HG02870 (cell line): ENCODE measurements at regions not wholly inside any gene's neighbourhood (a gene's known extent, or its start where the extent isn't known, plus 50 kb on each side); places are given as distances from the start of the nearest gene placed in this dataset.

ENCODE experiments used
- ATAC-seq: cut with Tn5 transposase; IDR thresholded peaks from one replicate; pipeline ENCODE4 v1.9.1; 2021; ENCODE audit warnings: mild to moderate bottlenecking, moderate library complexity; ENCODE audit not compliant: unreplicated experiment

DNA sequence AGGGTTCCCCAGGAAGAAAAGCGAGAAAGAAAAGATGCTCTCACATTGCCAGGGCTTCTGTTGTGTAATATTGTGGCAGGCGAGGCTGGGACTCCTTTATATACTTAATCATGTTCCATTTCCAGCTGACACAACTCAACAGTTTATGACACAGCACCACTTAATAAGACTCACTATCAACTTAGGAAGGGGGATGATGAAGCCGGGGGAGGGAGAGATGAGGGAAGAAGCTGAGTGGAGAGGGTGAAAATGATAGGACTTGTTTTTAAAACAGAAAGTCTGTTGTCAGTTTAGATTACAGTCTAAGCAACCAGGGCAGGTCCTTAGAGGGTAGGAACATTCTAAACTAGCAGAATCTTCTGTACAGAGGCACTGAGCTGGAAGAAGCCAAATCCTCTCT lies 397.0 kb downstream of the NXPE2 start:
- no peak for ATAC-seq

GRCh38 chr11:115077740-115078139 lies 399.4 kb downstream of the NXPE2 start:
- ATAC-seq = no peak

GRCh38 chr11:115078461-115079438 lies 400.4 kb downstream of the NXPE2 start:
- ATAC-seq = no peak

DNA sequence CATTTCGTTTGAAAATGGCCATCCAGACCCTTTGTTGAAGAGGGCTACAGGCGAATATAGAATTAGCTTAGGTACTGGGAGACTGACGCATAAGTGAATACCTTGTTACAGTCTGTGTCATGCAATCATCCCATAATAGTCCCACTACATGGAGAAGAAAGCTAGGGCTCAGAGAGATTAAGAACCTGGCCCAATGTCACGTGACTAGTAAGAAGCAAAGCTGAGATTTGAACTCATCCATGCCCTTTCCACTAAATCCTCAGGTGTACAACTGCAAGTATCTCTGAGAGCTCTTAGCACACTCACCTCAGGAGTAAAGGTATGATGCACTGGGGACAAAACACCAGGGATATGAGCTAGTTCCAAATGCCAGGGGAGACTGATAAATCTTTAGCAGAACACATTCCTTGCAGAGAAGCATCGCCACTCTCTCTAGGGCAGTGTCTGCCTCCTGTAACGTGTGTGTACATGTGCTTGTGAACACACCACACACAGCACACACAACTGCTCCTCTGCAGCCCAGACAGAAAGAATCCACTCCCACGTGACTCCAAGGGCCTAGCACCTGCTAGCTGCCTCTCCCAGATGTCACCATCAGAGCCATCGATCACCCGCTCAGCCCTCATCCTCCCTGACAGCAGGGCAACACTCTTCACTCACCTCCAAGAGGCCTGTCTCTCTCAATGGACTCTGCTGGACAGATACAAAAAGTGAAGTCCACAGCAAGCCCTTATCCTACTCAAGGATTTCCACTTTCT lies 402.8 kb downstream of the NXPE2 start:
- ATAC-seq = no peak

GRCh38 chr11:115081972-115082371 lies 403.6 kb downstream of the NXPE2 start:
- ATAC-seq = no peak

DNA sequence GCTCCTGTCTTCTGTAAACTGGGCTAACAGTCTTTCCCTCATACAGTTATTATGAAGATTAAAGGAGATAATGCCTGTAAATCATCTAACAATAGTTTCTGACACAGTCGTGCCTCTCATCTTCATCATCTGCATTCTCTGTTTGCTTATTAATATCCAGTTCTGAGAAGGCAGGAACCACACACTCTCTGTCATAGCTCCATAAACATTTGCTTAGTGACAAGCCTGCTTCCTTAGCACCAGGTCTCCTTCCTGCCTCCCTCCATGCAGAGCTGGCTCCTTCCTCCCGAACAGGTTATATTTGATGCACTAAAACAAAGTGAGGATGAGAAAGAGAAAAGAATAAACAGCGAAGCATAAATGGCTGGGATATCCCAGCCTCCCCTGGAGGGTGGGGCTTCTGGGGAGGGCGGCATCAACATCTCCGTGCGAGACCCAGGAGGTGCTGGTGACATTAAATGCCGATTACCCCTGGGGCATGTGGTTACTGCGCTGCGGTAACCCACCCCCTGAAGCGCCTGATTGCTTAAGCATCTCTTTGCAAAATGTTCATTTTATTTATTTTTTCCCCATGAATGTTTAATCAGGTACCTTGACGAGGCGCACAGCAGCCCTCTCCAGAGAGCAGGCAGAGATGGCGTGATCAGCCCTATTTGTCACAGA lies 404.9 kb downstream of the NXPE2 start:
- no peak for ATAC-seq

DNA sequence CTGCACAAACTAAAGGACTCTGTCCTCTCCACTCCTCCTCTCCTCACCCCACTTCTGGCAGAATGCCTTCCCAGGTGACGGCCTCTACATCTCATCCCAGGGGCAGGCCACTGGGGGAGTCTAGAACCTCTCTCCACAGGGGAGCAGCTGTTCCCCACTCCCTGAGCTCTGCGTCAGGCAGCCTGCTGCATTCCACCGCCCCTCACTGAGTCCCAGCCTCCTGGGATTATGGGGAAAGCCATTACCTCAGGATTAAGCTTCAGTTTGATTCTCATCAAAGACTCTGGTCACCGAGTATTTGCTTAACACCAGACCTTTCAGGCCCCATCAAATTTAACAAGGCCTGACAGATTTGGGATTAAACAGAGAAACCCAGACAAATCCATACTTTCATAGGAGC lies 405.9 kb downstream of the NXPE2 start:
- no peak for ATAC-seq

DNA sequence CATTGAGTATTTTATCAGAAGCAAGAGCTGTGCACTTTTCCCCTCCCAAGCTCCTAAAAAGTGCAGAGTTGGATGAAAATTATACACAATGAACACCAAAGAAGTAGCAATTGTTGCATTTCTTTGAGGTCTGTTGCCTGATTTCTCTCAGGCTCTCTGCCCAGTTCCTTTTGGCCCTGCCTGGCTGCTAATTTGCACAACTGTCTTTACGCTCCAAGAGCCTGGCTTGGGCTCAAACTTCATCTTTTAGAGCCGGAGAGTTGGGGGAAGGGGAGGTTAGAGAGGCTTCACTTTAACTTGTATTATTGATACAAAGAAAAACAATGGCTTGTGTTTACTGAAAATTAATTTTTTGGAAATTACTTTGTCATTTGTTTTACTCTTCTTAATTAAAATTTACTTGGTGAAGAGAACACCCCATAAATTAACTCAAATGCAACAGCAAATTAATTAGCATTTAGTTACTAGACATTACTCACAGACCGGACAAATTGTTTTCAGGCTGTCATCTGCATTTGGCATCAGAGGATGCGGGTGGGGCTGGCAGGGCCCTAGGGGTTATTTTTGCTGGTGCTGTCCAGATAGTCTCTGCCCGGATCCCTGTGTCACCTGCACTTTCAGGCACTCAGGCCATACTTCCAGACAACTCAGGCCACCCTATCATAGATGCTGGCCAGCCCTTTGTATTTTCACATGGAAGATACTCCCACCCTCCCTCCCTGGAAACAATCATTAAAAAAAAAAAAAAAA lies 407.3 kb downstream of the NXPE2 start:
- no peak for ATAC-seq

GRCh38 chr11:115087791-115088190 lies 409.5 kb downstream of the NXPE2 start:
- no peak for ATAC-seq

DNA sequence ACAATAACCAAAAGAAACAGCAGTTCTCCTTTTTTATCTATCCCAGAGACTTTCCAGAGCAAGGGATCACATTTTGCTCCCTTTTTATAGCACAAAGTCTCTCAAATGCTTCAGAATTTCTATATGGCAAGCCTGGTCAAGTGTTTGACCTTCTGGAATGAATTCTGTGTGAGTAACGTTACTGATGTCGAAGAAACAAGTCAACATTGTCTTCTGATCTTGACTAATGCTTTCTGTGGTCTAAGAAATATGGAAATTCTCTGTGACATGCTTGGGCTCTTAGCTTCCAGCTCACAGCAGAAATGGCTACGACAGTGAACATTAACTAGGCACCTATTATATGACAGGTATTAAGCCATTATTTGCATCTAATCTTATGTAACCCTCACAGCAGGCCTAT lies 411.7 kb downstream of the CADM1 start:
- no peak for ATAC-seq

DNA sequence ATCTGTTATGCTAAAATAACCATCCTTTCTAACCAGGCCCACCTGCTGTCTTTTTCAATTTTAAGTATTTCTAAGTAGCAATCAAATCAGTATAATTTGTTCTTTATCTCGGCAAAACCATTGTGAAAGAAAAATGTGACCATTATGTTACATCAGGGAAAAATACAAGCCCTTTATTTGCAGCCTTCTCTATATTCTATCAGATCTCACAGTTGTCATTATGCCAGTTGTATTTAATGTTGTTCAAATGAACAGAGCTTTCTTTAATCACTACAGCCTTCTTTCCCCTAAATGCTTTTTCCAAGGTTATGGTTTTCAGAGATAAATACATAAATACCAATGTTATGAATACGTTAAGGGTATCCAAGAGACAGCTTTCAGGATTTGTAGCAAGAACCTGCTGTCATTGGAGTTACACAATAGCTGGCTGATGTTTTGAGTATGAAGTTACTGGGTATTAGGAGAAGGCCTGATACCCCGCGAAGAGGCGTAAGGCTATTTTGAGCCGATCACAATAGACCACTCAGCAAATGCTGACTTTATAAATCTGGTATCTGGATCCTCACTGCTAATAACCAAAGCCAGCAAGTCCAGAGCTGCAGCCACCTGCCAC lies 406.3 kb downstream of the CADM1 start:
- ATAC-seq = no peak

- no peak for ATAC-seq
Observed at GRCh38 chr11:115100706-115101105, 403.5 kb downstream of the CADM1 start.

- no peak for ATAC-seq
Observed at GRCh38 chr11:115103921-115104320, 400.3 kb downstream of the CADM1 start.

GRCh38 chr11:115104851-115105453 lies 399.3 kb downstream of the CADM1 start:
- ATAC-seq = no peak

GRCh38 chr11:115111066-115111465 lies 393.1 kb downstream of the CADM1 start:
- no peak for ATAC-seq

DNA sequence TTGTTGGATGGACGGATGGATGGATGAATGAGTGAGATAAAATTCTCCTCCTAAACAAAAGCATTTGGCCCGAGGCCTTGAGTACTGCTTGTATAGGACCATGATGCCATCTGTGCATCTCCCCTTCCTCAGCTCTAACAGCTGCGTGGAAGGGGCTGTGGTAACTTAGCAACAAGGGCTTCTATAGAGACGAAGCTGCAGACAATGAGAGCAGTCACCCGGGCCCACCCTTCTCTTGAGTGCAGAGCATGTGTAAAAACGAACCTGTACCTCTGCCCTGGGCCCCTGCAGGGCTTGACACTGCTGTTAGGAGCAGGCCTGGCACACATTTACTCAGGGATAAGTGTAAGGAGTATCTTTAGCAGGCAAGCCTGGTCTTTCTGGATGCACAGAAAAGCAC lies 391.5 kb downstream of the CADM1 start:
- ATAC-seq = no peak

DNA sequence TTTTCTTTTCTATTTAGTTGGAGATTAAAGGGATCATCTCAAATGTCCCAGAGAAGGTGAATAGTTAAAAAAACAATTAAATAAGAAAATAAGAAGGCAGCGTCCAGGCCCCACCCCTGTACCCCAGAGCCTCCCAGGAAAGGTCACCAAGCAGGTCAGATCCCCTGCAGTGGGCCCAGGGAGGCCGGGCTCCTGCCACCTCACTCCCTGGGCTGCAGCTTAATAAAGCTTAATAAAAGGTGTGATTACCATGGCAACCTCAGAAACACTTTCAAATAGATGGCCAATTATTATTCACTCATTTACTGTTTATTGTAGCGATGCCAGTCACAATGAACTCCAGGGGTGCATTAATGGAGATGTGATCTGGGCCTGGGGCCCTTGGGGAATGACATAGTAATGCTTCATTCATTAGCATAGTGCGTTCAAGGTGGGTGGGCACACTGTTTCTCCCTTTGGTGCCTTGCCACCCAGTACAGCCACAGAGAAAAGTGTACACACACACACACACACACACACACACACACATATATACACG lies 386.2 kb downstream of the CADM1 start:
- ATAC-seq = no peak

GRCh38 chr11:115119146-115119545 lies 385.1 kb downstream of the CADM1 start:
- no peak for ATAC-seq
